GM19043 (cell line): ENCODE measurements at regions not wholly inside any gene's neighbourhood (a gene's known extent, or its start where the extent isn't known, plus 50 kb on each side); places are given as distances from the start of the nearest gene placed in this dataset.

Experiments
- ATAC-seq: cut with Tn5 transposase; IDR thresholded peaks from one replicate; pipeline ENCODE4 v1.9.1; 2021; ENCODE audit warnings: low read depth; ENCODE audit not compliant: unreplicated experiment

GRCh38 chr22:48142388-48142787 is 1379.9 kb downstream of the TBC1D22A start:
- ATAC-seq: no peak

- no peak for ATAC-seq
Observed at GRCh38 chr22:48141301-48141700, 1378.9 kb downstream of the TBC1D22A start.

DNA sequence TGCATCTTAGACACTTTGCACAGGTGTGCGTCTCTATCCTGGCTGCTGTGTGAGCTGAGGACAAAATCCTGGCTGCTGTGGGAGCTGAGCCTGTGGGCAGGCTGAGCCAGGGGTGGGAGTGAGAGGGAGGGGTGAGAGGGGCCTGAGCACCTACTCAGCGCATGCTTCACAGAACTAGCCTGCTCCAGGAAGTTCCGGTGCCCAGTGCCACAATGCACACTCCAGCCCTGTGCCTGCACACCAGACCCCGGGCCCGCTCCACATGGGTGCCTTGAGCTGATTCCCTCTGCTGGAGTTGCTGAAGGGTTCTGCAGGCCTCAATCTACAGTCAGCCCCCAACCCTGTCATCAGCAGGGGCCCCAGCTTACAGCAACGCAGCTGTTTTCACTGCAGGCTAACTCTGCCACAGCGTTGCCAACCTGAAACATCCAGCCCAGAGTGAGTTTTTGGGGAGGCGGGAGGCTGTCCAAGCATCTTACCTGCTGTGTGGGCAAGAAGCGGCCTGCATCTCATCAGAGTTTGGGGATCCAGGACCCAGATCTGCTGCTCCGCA is 1377.9 kb downstream of the TBC1D22A start:
- ATAC-seq: no peak

DNA sequence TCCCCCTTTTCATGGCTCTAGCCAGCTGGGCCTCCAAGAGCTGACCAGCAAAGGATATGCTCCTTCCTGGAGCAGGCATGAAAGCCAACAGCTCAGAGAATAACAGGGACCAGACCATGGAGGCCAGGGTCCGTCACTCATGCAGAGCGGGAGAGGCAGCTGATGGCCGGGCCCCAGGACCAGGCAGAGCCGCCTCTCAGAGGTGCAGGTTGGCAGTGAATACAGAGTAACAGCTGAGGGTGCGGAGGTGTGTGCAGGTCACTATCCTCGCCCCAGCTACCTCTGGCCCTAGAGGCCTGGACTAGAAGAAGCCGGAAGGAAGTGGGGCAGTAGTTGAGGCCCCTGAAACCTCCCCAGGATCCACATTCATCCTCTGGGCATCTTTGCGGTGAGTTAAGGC is 1377.3 kb downstream of the TBC1D22A start:
- no peak for ATAC-seq

DNA sequence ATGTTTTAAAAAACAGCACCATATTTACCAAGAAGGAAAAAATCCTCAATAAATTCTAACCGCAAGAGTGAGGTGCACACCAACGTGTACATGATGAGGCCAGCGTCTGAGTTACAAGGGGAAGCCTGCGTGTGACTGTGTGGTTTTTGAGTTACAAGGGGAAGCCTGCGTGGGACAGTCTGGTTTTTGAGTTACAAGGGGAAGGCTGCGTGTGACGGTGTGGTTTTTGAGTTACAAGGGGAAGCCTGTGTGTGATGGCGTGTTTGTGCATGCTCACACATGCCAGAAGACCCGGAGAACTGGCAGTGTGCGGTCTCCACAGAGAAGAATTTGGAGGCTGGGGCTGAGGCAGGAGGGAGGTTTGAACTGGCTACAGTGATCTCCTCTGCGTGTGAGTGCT is 1376.4 kb downstream of the TBC1D22A start:
- ATAC-seq: no peak

DNA sequence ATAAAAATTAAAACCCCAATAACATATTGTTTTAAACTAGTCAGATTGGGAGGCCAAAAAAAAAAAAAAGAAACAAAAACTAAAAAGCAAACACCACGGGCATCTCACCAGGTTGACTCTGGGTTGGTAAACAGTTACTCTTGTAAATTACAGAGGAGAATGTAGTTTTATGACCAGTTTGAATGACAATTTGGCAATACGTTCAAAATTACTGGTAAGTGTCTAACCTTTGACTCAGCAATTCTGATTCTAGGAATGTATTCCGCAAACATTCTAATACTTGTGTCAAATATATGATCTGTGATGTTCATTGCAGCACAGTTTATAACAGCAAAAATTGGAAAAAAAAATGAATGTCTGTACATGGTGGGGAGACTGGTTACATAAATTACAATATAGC is 1376.0 kb downstream of the TBC1D22A start:
- no peak for ATAC-seq

- ATAC-seq: no peak
Observed at GRCh38 chr22:48137640-48138039, 1375.2 kb downstream of the TBC1D22A start.

DNA sequence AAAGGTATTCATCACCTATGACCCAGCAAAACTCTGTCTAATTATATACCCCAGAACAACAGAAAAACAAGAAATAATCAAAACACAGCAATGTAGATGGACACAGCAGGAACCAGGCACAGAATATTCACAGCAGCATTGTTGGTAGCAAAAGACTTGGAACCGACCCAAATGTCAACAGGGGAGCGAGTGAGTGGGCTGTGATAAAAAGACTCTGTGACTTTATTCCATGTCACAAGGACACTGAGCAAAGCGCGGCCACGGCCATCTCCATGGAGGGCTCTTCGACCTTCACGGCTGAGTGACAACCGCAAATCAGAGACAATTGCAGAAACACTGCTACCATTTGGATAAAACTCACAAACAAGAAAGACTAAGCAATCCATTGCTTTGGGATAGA is 1373.1 kb downstream of the TBC1D22A start:
- ATAC-seq: no peak

GRCh38 chr22:48125416-48125815 is 1363.0 kb downstream of the TBC1D22A start:
- no peak for ATAC-seq

DNA sequence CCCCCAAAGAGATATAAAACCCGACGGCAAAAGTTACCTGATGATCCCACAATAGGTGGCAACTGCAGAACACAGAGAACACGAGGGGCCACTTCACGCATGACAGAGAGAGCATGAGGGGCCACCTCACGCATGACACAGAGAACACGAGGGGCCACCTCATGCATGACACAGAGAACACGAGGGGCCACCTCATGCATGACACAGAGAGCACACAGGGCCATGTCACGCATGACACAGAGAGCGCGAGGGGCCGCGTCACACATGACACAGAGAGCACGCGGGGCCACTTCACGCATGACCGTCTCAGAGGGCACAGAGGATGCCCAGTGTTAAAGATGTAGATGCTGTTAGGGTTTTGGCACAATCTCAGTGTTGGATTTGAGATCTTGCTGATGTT is 1359.5 kb downstream of the TBC1D22A start:
- no peak for ATAC-seq

DNA sequence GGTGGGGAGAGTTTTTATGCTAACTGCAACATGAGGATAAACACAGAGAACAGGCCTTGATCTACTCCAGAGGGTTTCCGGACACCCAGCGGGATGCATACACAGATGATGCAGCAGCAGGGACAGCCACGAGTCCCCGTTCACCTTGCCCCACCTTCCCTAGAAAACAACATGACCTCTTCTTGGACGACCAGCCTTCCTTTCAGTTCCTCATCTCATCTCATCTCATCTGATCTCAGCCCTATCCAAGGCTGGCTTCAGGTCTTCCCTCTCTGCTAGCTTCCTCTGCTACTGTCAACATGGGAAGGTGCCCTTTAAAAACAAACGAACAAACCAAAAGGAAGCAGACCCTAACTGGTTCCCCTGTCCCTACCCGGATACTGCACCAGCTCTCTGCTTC is 1356.2 kb downstream of the TBC1D22A start:
- no peak for ATAC-seq

GRCh38 chr22:48116871-48117270 is 1354.4 kb downstream of the TBC1D22A start:
- no peak for ATAC-seq

GRCh38 chr22:48112687-48113521 is 1350.5 kb downstream of the TBC1D22A start:
- ATAC-seq: no peak

DNA sequence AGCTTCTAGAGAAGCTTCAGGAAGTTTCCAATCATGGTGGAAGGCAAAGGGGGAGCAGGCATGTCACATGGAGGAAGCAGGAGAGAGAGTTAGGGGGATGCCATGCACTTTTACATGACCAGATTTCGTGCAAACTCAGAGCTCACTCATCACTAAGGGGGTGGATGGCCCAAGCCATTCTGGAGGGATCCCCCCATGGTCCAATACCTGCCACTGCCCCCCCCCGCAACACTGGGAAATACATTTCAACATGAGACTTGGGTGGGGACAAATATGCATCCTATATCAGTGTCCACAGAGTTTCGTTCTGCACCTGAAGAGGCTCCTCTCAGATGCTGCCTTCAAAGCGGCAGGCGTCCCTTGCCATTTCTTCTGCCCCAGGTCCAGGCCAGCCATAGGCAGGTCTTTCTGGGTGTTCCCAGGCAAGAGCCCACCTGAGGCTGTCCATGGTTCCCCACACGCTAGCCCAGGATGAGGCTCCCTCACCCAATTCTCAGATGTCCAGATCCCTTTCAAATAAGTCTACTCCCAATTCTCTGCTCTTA is 1344.3 kb downstream of the TBC1D22A start:
- no peak for ATAC-seq

DNA sequence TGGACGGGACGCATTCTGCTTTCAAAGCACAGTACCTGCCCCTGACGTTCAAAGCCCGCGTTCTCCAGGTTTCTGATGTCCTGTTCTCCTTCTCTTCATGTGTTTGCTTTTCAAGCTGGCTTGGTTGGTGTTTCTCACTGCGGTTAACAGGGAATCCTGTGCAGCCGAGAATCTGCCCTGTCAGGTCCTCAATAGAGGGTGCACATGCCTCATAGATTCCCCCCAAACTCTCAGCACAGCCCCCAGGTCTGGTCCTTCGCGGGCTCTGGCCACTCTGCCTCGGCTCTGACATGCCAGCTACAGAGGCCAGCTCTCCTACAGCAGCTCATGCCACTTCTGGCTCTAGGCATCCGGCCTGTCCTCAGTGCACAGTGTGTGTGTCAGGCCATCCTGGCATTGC is 1343.8 kb downstream of the TBC1D22A start:
- ATAC-seq: no peak

DNA sequence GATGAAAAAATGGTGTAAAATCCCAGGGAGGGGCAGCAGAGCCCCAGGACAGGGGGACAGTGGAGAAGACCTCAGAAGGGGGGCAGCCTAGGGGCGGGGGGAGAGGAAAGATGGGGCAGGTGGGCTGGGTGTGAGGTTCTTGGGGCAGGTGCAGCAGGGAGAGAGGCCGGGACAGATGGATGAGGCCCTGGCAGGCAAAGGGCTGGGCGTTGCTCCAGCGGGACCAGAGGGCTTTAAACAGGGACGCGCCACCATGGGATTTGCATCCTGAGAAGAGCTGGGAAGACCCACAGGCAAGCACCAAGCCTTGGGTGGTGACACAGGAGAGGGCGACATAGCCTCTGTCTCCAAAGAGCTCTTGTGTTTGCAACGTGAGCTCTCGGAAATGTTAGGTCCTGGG is 1342.8 kb downstream of the TBC1D22A start:
- no peak for ATAC-seq

GRCh38 chr22:48104766-48105165 is 1342.3 kb downstream of the TBC1D22A start:
- ATAC-seq: no peak

DNA sequence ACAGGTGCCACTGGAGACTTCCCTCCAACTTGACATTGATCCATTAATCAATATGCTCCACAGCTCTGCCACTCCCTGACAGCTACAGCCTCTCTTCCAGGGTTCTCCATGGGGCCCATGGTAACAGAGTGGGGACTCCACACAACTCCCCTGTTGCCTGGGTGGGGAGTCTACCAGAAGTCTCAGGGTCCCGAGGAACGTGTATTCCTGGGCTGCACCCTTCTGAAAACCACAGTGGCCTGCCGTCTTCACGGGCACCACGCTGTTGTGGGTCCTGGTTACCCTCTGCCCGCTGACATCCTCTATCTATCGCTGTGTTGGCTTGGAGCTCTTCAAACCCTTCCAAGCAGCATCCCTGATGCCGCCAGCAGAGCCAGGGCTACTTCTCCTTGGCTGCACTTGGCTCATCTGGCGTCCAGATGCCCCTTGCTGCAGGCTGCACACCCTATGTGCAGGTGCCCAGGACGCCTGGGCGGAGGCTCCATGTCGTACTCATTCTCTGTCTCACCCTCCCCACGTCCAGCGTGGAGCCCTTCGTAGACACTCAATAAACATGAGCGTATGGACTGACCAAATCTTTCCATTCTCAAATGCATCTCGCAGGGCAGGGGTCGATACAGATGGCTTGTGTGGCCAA is 1341.8 kb downstream of the TBC1D22A start:
- no peak for ATAC-seq

DNA sequence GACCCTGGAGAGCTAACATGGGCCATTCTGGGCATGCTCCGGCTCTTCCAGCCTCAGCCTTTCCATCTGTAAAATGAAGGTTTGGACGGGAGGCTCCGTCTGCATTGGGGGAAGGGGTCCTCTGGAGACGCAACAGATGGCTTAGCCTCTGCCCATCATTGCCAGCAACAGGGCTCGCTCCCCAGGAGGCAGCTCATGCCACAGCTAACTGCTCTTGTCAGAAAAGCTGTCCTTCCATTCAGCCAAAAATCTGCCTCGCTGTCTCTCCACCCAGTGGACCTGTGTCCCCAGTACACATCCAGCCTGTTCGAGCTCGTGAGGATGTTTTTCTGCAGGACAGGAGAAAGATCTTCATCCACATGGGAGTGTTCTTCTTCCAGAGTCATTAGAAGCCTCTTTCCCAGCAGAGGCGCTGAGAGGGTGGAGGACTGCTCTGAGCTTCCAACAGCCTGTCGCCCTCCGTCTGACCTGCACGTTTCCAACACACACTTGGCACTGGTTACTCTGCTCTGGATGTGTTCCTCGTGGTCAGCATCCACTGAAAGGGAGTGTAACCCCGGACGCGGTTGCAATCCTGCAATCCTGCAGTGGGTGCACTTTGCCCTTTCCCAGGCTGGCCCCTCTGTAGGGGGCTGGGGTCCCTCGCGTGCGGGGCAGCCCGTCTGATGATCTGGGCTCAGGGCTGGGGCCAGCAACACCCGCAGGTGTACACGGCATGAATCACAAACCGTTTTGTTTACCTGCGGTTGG is 1340.9 kb downstream of the TBC1D22A start:
- ATAC-seq: no peak

DNA sequence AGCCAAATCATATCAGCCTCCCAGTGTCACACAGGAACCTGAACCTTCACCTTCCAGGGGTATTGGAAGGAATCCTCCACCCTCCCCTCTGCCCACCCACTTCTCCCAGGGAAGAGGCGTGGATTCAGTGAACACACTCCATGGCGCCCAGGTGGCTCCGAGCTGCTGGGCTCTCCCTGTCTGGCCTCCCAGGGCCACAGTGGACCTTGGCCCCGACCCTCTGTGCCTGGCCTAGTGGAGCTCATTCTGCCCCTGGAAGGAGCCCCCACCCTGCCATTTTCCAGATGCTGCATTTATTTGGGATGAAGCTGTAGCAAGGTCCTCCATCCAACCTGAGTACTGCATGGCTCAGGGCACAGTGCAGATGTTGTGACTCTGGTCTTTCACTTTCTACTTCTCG is 1340.1 kb downstream of the TBC1D22A start:
- no peak for ATAC-seq

- no peak for ATAC-seq
Observed at GRCh38 chr22:48101704-48102103, 1339.3 kb downstream of the TBC1D22A start.
